ENCODE measurements at regions not wholly inside any gene's neighbourhood (a gene's known extent, or its start where the extent isn't known, plus 50 kb on each side); places are given as distances from the start of the nearest gene placed in this dataset.
A peak's percentile ranks its signal among the peaks of the same experiment; 100 is the strongest.

DNA sequence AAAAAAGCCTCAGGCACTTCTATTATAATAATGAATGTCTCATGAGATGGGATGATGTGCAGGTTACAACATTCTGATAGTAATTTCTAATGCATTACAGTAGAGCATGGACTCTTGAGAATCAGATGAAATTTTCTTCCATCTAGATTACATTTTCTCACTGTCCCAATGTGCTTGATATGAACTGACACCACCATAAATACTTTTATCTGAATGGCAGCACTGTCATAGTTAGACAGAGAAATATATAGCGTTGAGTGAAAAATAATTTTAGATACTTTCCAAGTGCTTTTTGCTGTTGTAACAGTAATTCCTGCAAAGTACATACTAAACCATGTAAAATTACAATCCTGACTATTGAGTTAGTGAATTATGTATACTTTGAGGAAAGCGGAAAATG, 630.1 kb downstream of the BRINP3 start:
- TF ChIP-seq RAD21 (conservative IDR thresholded peaks at IDR 0.05), result peak; percentile 30
- TF ChIP-seq, protein P1, sequence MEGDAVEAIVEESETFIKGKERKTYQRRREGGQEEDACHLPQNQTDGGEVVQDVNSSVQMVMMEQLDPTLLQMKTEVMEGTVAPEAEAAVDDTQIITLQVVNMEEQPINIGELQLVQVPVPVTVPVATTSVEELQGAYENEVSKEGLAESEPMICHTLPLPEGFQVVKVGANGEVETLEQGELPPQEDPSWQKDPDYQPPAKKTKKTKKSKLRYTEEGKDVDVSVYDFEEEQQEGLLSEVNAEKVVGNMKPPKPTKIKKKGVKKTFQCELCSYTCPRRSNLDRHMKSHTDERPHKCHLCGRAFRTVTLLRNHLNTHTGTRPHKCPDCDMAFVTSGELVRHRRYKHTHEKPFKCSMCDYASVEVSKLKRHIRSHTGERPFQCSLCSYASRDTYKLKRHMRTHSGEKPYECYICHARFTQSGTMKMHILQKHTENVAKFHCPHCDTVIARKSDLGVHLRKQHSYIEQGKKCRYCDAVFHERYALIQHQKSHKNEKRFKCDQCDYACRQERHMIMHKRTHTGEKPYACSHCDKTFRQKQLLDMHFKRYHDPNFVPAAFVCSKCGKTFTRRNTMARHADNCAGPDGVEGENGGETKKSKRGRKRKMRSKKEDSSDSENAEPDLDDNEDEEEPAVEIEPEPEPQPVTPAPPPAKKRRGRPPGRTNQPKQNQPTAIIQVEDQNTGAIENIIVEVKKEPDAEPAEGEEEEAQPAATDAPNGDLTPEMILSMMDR (IDR thresholded peaks at IDR 0.05; ENCODE audit: poor library complexity, severe bottlenecking), result no peak
- no peak for TF ChIP-seq MXI1 (conservative IDR thresholded peaks at IDR 0.05; ENCODE audit: poor library complexity, severe bottlenecking)
- TF ChIP-seq EP300 (conservative IDR thresholded peaks at IDR 0.05; ENCODE audit: poor library complexity, severe bottlenecking), result peak; percentile 99
- no peak for TF ChIP-seq TAF1 (IDR thresholded peaks at IDR 0.05; ENCODE audit: low read depth)
- TF ChIP-seq EZH2 (IDR thresholded peaks at IDR 0.05; ENCODE audit: borderline replicate concordance, insufficient read depth, low read length, poor library complexity, severe bottlenecking), result no peak
- peak; percentile 95 for TF ChIP-seq POLR2AphosphoS5 (IDR thresholded peaks at IDR 0.05)
